WTC11 (cell line): ENCODE measurements at regions not wholly inside any gene's neighbourhood (a gene's known extent, or its start where the extent isn't known, plus 50 kb on each side); places are given as distances from the start of the nearest gene placed in this dataset.

Experiments used
- ATAC-seq: fragments of 200-7000 bp; cut with Tn5 transposase; 2 replicates; pipeline ENCODE4 v1.10.0; 2021; ENCODE audit warnings: mild to moderate bottlenecking, moderate library complexity
- CTCF ChIA-PET: fragments of 300-600 bp; sonication (Branson Sonifier 250); formaldehyde crosslinking; loops from one replicate; lab custom pipeline; 2021; ENCODE audit warnings: antibody characterized with exemption; lab: Charles Lee
- POLR2A ChIA-PET: fragments of 350-600 bp; sonication (Branson Sonifier 250); formaldehyde crosslinking; loops from one replicate; lab custom pipeline; 2021; ENCODE audit warnings: antibody characterized with exemption; lab: Charles Lee
- DNase-seq: peaks from one replicate; pipeline ENCODE4 v3.0.0; 2021; ENCODE audit warnings: low spot score
- H3K27ac Mint-ChIP-seq: 2 replicates; pipeline ENCODE4 v1.8.0; 2021; ENCODE audit warnings: mixed read lengths
- H3K27me3 Mint-ChIP-seq: 2 replicates; pipeline ENCODE4 v1.8.0; 2021; ENCODE audit warnings: low read depth, mild to moderate bottlenecking, moderate library complexity, mixed read lengths
- H3K36me3 Mint-ChIP-seq: 2 replicates; pipeline ENCODE4 v1.8.0; 2021; ENCODE audit warnings: mixed read lengths
- H3K4me1 Mint-ChIP-seq: 2 replicates; pipeline ENCODE4 v1.8.0; 2022; ENCODE audit warnings: mixed read lengths
- H3K4me3 Mint-ChIP-seq: 2 replicates; pipeline ENCODE4 v1.8.0; 2021; ENCODE audit warnings: mild to moderate bottlenecking, moderate library complexity, mixed read lengths
- H3K9me3 Mint-ChIP-seq: 2 replicates; pipeline ENCODE4 v1.8.0; 2021; ENCODE audit warnings: mixed read lengths
- CREB1 ChIP-seq: sonication (generic); formaldehyde crosslinking; IDR thresholded peaks from 2 replicates; pipeline ENCODE4 v1.8.0; 2023; ENCODE audit warnings: mild to moderate bottlenecking, missing genetic modification reagents
- EMX1 ChIP-seq: fragments of 250-450 bp; sonication (Bioruptor Pico); IDR thresholded peaks from 2 replicates; pipeline ENCODE4 v1.8.0; 2021; ENCODE audit warnings: mild to moderate bottlenecking
- ESRRA ChIP-seq: sonication (generic); formaldehyde crosslinking; IDR thresholded peaks from 2 replicates; pipeline ENCODE4 v1.8.1; 2022; ENCODE audit warnings: mild to moderate bottlenecking, missing genetic modification reagents, borderline replicate concordance
- FOXP1 ChIP-seq: sonication (generic); formaldehyde crosslinking; IDR thresholded peaks from 2 replicates; pipeline ENCODE4 v1.8.0; 2022; ENCODE audit warnings: missing genetic modification reagents, mild to moderate bottlenecking, moderate library complexity, borderline replicate concordance
- GRHL2 ChIP-seq: fragments of 250-450 bp; sonication (Bioruptor Pico); IDR thresholded peaks from 2 replicates; pipeline ENCODE4 v1.8.0; 2022; ENCODE audit warnings: mild to moderate bottlenecking, moderate library complexity; ENCODE audit not compliant: insufficient replicate concordance, severe bottlenecking
- JAZF1 ChIP-seq: fragments of 250-450 bp; sonication (Bioruptor Pico); IDR thresholded peaks from 2 replicates; pipeline ENCODE4 v1.9.0; 2021; ENCODE audit warnings: moderate library complexity, mild to moderate bottlenecking, inconsistent platforms
- JUN ChIP-seq: sonication (generic); formaldehyde crosslinking; IDR thresholded peaks from 2 replicates; pipeline ENCODE4 v1.8.0; 2023; ENCODE audit warnings: mild to moderate bottlenecking, missing genetic modification reagents
- NFE2L1 ChIP-seq: sonication (generic); formaldehyde crosslinking; IDR thresholded peaks from 2 replicates; pipeline ENCODE4 v1.8.1; 2023; ENCODE audit warnings: missing genetic modification reagents
- NR2C2 ChIP-seq: sonication (generic); formaldehyde crosslinking; IDR thresholded peaks from 2 replicates; pipeline ENCODE4 v1.8.0; 2022; ENCODE audit warnings: mild to moderate bottlenecking, missing genetic modification reagents
- NR3C1 ChIP-seq: sonication (generic); formaldehyde crosslinking; conservative IDR thresholded peaks from 2 replicates; pipeline ENCODE4 v1.8.1; 2023; ENCODE audit warnings: low read depth, mild to moderate bottlenecking, missing genetic modification reagents
- RELA ChIP-seq: sonication (generic); formaldehyde crosslinking; IDR thresholded peaks from 2 replicates; pipeline ENCODE4 v1.8.1; 2022; ENCODE audit warnings: missing genetic modification reagents, mild to moderate bottlenecking, borderline replicate concordance
- RORB ChIP-seq: fragments of 250-450 bp; sonication (Bioruptor Pico); IDR thresholded peaks from 2 replicates; pipeline ENCODE4 v1.9.0; 2021; ENCODE audit warnings: mild to moderate bottlenecking
- SP1 ChIP-seq: sonication (generic); formaldehyde crosslinking; conservative IDR thresholded peaks from 2 replicates; pipeline ENCODE4 v1.8.1; 2022; ENCODE audit warnings: missing genetic modification reagents
- TEAD1 ChIP-seq: sonication (generic); formaldehyde crosslinking; IDR thresholded peaks from 2 replicates; pipeline ENCODE4 v1.8.0; 2022; ENCODE audit warnings: mild to moderate bottlenecking, missing genetic modification reagents
- ZNF121 ChIP-seq: sonication (generic); formaldehyde crosslinking; IDR thresholded peaks from 2 replicates; pipeline ENCODE4 v1.8.0; 2023; ENCODE audit warnings: missing genetic modification reagents
- ZNF232 ChIP-seq: sonication (generic); formaldehyde crosslinking; IDR thresholded peaks from 2 replicates; pipeline ENCODE4 v1.8.0; 2022; ENCODE audit warnings: mild to moderate bottlenecking, missing genetic modification reagents
- ZNF317 ChIP-seq: sonication (generic); formaldehyde crosslinking; IDR thresholded peaks from 2 replicates; pipeline ENCODE4 v1.8.1; 2023; ENCODE audit warnings: low read depth, mild to moderate bottlenecking, moderate library complexity, missing genetic modification reagents, borderline replicate concordance
- TF ChIP-seq, protein P1 (sequence below): sonication (generic); formaldehyde crosslinking; IDR thresholded peaks from 2 replicates; pipeline ENCODE4 v1.8.1; 2022; ENCODE audit warnings: low read depth, mild to moderate bottlenecking, moderate library complexity, missing genetic modification reagents, borderline replicate concordance
- TF ChIP-seq, protein P2 (sequence below): sonication (generic); formaldehyde crosslinking; IDR thresholded peaks from 2 replicates; pipeline ENCODE4 v1.8.0; 2022; ENCODE audit warnings: mild to moderate bottlenecking, missing genetic modification reagents
- TF ChIP-seq, protein P3 (sequence below): fragments of 200-600 bp; IDR thresholded peaks from 2 replicates; pipeline ENCODE4 v1.8.0; 2022; ENCODE audit warnings: antibody characterized with exemption
- TF ChIP-seq, protein P4 (sequence below): sonication (generic); formaldehyde crosslinking; IDR thresholded peaks from 2 replicates; pipeline ENCODE4 v1.8.1; 2023; ENCODE audit warnings: mild to moderate bottlenecking, missing genetic modification reagents
- TF ChIP-seq, protein P5 (sequence below): fragments of 250-450 bp; sonication (Bioruptor Pico); IDR thresholded peaks from 2 replicates; pipeline ENCODE4 v1.9.0; 2021; ENCODE audit warnings: moderate library complexity, mild to moderate bottlenecking, inconsistent platforms, borderline replicate concordance
- TF ChIP-seq, protein P6 (sequence below): fragments of 250-450 bp; sonication (Bioruptor Pico); IDR thresholded peaks from 2 replicates; pipeline ENCODE4 v1.9.0; 2021; ENCODE audit warnings: mild to moderate bottlenecking, borderline replicate concordance
- TF ChIP-seq, protein P7 (sequence below): fragments of 250-450 bp; sonication (Bioruptor Pico); IDR thresholded peaks from 2 replicates; pipeline ENCODE4 v1.8.0; 2021; ENCODE audit warnings: mild to moderate bottlenecking

DNA sequence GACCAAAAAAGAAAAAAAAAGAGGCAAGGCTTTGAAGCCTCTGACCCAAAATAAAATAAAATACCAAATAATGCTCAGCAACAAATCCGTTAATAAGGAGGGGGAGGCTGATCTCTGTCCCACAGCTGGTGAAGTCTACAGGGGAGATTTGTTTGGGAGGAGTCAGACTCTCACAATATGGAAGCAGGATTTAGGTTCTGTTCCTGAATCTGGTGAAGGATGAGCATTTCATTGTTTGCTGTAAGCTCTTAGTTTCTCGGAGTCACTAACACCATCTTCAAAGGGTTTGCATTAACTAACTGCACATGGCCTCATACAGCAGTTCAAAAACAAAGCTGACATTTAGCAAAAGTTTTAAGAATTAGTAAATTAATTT is 339.4 kb upstream of the TNP1 start (continued):
- TF ChIP-seq GRHL2 (CRISPR knock-in tag) (no peak), EMX1 (no peak), NR2C2 (CRISPR knock-in tag) (no peak)
- TF ChIP-seq, protein P1, sequence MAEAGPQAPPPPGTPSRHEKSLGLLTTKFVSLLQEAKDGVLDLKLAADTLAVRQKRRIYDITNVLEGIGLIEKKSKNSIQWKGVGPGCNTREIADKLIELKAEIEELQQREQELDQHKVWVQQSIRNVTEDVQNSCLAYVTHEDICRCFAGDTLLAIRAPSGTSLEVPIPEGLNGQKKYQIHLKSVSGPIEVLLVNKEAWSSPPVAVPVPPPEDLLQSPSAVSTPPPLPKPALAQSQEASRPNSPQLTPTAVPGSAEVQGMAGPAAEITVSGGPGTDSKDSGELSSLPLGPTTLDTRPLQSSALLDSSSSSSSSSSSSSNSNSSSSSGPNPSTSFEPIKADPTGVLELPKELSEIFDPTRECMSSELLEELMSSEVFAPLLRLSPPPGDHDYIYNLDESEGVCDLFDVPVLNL: no peak
- TF ChIP-seq, protein P2, sequence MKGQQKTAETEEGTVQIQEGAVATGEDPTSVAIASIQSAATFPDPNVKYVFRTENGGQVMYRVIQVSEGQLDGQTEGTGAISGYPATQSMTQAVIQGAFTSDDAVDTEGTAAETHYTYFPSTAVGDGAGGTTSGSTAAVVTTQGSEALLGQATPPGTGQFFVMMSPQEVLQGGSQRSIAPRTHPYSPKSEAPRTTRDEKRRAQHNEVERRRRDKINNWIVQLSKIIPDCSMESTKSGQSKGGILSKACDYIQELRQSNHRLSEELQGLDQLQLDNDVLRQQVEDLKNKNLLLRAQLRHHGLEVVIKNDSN (CRISPR knock-in tag): no peak
- TF ChIP-seq, protein P3, sequence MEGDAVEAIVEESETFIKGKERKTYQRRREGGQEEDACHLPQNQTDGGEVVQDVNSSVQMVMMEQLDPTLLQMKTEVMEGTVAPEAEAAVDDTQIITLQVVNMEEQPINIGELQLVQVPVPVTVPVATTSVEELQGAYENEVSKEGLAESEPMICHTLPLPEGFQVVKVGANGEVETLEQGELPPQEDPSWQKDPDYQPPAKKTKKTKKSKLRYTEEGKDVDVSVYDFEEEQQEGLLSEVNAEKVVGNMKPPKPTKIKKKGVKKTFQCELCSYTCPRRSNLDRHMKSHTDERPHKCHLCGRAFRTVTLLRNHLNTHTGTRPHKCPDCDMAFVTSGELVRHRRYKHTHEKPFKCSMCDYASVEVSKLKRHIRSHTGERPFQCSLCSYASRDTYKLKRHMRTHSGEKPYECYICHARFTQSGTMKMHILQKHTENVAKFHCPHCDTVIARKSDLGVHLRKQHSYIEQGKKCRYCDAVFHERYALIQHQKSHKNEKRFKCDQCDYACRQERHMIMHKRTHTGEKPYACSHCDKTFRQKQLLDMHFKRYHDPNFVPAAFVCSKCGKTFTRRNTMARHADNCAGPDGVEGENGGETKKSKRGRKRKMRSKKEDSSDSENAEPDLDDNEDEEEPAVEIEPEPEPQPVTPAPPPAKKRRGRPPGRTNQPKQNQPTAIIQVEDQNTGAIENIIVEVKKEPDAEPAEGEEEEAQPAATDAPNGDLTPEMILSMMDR: no peak
- TF ChIP-seq, all 79 proteins: peak for 0

DNA sequence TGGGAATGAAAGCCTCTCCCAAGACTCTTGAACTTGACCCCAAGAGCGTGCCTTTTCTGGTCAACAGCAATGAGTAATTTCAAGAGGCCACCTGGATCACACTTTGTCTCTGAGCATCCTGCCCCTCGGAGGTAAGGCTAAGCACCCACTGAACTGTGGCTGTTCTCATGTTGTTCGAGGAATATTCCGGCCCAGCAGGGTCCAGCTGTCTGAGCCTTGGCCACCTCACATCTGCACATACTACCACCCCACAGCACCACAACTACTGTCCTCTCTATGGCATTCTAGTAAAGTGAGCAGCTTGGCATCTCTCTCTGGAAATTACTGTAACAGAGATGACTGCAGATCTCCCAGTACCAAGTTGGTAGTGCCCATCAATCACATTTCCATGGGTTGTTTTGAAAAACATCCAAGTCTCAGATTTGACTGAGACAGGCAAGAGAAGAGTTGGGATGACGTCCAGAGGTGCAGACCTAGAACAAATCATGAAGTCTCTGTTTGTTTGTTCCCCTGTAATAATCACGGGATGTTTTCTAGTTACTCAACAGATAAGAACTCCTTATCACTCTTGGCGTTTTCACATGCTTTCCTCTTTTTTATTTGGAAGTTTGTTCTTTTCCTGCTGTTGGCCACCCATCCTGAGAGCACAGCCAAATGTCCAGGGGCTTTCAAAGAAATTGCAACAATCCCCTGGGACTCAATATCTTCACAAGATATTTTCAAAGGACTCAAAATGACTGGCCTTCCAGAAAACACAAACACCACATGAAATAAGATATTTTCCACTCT is 336.0 kb upstream of the TNP1 start:
- ChIA-PET CTCF (interaction anchor here (1.0 to 1.1 kb wide), 2 partner anchors 29 to 32 kb away, joined by 3 read pairs; no protein-coding TSS in a partner anchor), POLR2A (no interaction called here)
- TF ChIP-seq, protein P4, sequence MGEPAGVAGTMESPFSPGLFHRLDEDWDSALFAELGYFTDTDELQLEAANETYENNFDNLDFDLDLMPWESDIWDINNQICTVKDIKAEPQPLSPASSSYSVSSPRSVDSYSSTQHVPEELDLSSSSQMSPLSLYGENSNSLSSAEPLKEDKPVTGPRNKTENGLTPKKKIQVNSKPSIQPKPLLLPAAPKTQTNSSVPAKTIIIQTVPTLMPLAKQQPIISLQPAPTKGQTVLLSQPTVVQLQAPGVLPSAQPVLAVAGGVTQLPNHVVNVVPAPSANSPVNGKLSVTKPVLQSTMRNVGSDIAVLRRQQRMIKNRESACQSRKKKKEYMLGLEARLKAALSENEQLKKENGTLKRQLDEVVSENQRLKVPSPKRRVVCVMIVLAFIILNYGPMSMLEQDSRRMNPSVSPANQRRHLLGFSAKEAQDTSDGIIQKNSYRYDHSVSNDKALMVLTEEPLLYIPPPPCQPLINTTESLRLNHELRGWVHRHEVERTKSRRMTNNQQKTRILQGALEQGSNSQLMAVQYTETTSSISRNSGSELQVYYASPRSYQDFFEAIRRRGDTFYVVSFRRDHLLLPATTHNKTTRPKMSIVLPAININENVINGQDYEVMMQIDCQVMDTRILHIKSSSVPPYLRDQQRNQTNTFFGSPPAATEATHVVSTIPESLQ (CRISPR knock-in tag): no peak
- TF ChIP-seq, protein P5, sequence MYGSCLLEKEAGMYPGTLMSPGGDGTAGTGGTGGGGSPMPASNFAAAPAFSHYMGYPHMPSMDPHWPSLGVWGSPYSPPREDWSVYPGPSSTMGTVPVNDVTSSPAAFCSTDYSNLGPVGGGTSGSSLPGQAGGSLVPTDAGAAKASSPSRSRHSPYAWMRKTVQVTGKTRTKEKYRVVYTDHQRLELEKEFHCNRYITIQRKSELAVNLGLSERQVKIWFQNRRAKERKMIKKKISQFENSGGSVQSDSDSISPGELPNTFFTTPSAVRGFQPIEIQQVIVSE (CRISPR knock-in tag): no peak
- no peak for TF ChIP-seq CREB1
- TF ChIP-seq ZNF317: no peak
- no peak for TF ChIP-seq ZNF232
- TF ChIP-seq SP1 (CRISPR knock-in tag): no peak
- no peak for TF ChIP-seq NR3C1
- no peak for TF ChIP-seq RELA (CRISPR knock-in tag)
- TF ChIP-seq TEAD1: no peak
- TF ChIP-seq FOXP1 (CRISPR knock-in tag): no peak
- TF ChIP-seq, protein P6, sequence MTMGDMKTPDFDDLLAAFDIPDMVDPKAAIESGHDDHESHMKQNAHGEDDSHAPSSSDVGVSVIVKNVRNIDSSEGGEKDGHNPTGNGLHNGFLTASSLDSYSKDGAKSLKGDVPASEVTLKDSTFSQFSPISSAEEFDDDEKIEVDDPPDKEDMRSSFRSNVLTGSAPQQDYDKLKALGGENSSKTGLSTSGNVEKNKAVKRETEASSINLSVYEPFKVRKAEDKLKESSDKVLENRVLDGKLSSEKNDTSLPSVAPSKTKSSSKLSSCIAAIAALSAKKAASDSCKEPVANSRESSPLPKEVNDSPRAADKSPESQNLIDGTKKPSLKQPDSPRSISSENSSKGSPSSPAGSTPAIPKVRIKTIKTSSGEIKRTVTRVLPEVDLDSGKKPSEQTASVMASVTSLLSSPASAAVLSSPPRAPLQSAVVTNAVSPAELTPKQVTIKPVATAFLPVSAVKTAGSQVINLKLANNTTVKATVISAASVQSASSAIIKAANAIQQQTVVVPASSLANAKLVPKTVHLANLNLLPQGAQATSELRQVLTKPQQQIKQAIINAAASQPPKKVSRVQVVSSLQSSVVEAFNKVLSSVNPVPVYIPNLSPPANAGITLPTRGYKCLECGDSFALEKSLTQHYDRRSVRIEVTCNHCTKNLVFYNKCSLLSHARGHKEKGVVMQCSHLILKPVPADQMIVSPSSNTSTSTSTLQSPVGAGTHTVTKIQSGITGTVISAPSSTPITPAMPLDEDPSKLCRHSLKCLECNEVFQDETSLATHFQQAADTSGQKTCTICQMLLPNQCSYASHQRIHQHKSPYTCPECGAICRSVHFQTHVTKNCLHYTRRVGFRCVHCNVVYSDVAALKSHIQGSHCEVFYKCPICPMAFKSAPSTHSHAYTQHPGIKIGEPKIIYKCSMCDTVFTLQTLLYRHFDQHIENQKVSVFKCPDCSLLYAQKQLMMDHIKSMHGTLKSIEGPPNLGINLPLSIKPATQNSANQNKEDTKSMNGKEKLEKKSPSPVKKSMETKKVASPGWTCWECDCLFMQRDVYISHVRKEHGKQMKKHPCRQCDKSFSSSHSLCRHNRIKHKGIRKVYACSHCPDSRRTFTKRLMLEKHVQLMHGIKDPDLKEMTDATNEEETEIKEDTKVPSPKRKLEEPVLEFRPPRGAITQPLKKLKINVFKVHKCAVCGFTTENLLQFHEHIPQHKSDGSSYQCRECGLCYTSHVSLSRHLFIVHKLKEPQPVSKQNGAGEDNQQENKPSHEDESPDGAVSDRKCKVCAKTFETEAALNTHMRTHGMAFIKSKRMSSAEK (CRISPR knock-in tag): no peak
- TF ChIP-seq JUN (CRISPR knock-in tag): no peak
- TF ChIP-seq, protein P7, sequence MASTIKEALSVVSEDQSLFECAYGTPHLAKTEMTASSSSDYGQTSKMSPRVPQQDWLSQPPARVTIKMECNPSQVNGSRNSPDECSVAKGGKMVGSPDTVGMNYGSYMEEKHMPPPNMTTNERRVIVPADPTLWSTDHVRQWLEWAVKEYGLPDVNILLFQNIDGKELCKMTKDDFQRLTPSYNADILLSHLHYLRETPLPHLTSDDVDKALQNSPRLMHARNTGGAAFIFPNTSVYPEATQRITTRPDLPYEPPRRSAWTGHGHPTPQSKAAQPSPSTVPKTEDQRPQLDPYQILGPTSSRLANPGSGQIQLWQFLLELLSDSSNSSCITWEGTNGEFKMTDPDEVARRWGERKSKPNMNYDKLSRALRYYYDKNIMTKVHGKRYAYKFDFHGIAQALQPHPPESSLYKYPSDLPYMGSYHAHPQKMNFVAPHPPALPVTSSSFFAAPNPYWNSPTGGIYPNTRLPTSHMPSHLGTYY (CRISPR knock-in tag): no peak
- TF ChIP-seq ZNF121 (CRISPR knock-in tag): no peak
- no peak for TF ChIP-seq NFE2L1 (CRISPR knock-in tag)
- no peak for TF ChIP-seq JAZF1 (CRISPR knock-in tag)
- no peak for TF ChIP-seq ESRRA (CRISPR knock-in tag)
- no peak for TF ChIP-seq RORB (CRISPR knock-in tag)
- Mint-ChIP-seq H3K27me3 (peaks cover 4% of the 10 kb centered on the region), H3K9me3 (peaks cover 25% of the 10 kb centered on the region), H3K27ac (no peak overlapping the region), H3K4me1 (peaks cover 15% of the 10 kb centered on the region), H3K4me3 (no peak overlapping the region), H3K36me3 (peaks cover 5% of the 10 kb centered on the region; the same call in 1 of the 2 replicates)
- no peak for ATAC-seq
- DNase-seq: no peak
